Activated CD8-positive, alpha-beta T cell treated with anti-CD3 and anti-CD28 coated beads for 36 hours (primary cell): ENCODE measurements at regions not wholly inside any gene's neighbourhood (a gene's known extent, or its start where the extent isn't known, plus 50 kb on each side); places are given as distances from the start of the nearest gene placed in this dataset.

ENCODE experiments used
- ATAC-seq: fragments of 200-7000 bp; cut with Tn5 transposase; one replicate; pipeline ENCODE4 v1.10.0; 2021; ENCODE audit warnings: mild to moderate bottlenecking, moderate library complexity
- CTCF ChIA-PET: fragments of 350-600 bp; sonication (Branson Sonifier 250); formaldehyde crosslinking; loops from one replicate; lab custom pipeline; 2021; ENCODE audit warnings: antibody characterized with exemption; lab: Charles Lee
- POLR2A ChIA-PET: fragments of 350-600 bp; sonication (Branson Sonifier 250); formaldehyde crosslinking; loops from one replicate; lab custom pipeline; 2021; ENCODE audit warnings: antibody characterized with exemption; lab: Charles Lee
- DNase-seq: peaks from one replicate; pipeline ENCODE4 v3.0.0-alpha.2; 2020
- H3K27ac Mint-ChIP-seq: one replicate; pipeline ENCODE4 v1.8.0; 2021; ENCODE audit warnings: mild to moderate bottlenecking, mixed read lengths
- H3K27me3 Mint-ChIP-seq: one replicate; pipeline ENCODE4 v1.8.0; 2021; ENCODE audit warnings: mixed read lengths
- H3K36me3 Mint-ChIP-seq: one replicate; pipeline ENCODE4 v1.8.0; 2021; ENCODE audit warnings: low read depth, mixed read lengths
- H3K4me1 Mint-ChIP-seq: one replicate; pipeline ENCODE4 v1.8.0; 2021; ENCODE audit warnings: low read depth, mixed read lengths
- H3K4me3 Mint-ChIP-seq: one replicate; pipeline ENCODE4 v1.8.0; 2021; ENCODE audit warnings: mild to moderate bottlenecking, moderate library complexity, mixed read lengths
- H3K9me3 Mint-ChIP-seq: one replicate; pipeline ENCODE4 v1.8.0; 2021; ENCODE audit warnings: mixed read lengths
- intact Hi-C: fragments of 100-400 bp; cut with micrococcal nuclease; formaldehyde crosslinking; loops from one replicate; pipeline ENCODE4 v1.10.0; 2022
- TF ChIP-seq, protein P1 (sequence below): fragments of 200-600 bp; IDR thresholded peaks from one replicate; pipeline ENCODE4 v1.8.0; 2022; ENCODE audit warnings: antibody characterized with exemption, mild to moderate bottlenecking

DNA sequence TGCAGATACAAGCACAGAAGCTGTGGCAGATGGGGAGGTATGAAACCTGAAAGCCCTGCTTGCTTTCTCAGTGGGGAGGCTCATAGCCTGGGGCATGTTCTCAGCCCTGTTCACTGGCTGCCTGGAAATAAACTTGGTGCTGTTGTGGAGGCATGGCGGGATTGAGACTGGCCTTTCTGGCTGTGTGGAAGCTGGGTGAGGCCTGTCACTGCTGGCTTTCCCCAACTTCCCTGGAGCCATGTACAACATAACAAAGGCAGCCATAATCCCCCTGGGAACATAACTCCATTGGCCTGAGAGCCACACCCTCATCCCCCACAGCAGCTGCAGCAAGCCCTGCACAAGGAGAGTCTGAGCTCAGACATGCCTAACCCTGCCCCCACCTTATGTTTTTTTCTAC lies 237.7 kb upstream of the TLL1 start:
- TF ChIP-seq, protein P1, sequence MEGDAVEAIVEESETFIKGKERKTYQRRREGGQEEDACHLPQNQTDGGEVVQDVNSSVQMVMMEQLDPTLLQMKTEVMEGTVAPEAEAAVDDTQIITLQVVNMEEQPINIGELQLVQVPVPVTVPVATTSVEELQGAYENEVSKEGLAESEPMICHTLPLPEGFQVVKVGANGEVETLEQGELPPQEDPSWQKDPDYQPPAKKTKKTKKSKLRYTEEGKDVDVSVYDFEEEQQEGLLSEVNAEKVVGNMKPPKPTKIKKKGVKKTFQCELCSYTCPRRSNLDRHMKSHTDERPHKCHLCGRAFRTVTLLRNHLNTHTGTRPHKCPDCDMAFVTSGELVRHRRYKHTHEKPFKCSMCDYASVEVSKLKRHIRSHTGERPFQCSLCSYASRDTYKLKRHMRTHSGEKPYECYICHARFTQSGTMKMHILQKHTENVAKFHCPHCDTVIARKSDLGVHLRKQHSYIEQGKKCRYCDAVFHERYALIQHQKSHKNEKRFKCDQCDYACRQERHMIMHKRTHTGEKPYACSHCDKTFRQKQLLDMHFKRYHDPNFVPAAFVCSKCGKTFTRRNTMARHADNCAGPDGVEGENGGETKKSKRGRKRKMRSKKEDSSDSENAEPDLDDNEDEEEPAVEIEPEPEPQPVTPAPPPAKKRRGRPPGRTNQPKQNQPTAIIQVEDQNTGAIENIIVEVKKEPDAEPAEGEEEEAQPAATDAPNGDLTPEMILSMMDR: no peak
- CTCF ChIA-PET: interaction anchor here (1.3 kb wide), 1 partner anchor 142 kb away, joined by 3 read pairs; no protein-coding TSS in a partner anchor
- no peaks in the 10 kb centered on the region for H3K36me3 Mint-ChIP-seq
- intact Hi-C loops: no loop called here
- no peak overlapping the region for H3K4me3 Mint-ChIP-seq
- DNase-seq (no peak), ATAC-seq (no peak)
- H3K4me1 Mint-ChIP-seq: no peaks in the 10 kb centered on the region
- H3K9me3 Mint-ChIP-seq: no peaks in the 10 kb centered on the region
- H3K27ac Mint-ChIP-seq: no peak overlapping the region
- POLR2A ChIA-PET: no interaction called here
- no peaks in the 10 kb centered on the region for H3K27me3 Mint-ChIP-seq

DNA sequence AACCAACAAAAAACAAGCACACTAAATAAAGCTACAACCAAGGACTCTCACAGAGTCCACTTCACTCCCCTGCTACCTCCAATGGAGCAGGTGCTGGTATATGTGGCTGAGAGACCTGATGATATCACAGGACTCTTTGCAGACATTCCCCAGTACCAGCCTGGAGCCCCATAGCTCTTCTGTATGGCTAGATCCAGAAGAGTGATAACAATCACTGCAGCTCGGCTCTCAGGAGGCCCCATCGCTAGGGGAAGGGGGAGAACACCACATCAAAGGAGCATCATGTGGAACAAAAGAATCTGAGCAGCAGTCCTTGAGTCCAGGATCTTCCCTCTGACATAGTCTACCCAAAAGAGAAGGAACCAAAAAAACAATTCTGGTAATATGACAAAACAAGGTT lies 237.1 kb upstream of the TLL1 start:
- ChIA-PET CTCF (no interaction called here), POLR2A (no interaction called here)
- intact Hi-C loops: no loop called here
- Mint-ChIP-seq H3K36me3 (no peaks in the 10 kb centered on the region), H3K27me3 (no peaks in the 10 kb centered on the region), H3K9me3 (no peaks in the 10 kb centered on the region), H3K4me1 (no peaks in the 10 kb centered on the region), H3K27ac (no peak overlapping the region), H3K4me3 (no peak overlapping the region)
- TF ChIP-seq, protein P1: no peak
- DNase-seq: no peak
- no peak for ATAC-seq

DNA sequence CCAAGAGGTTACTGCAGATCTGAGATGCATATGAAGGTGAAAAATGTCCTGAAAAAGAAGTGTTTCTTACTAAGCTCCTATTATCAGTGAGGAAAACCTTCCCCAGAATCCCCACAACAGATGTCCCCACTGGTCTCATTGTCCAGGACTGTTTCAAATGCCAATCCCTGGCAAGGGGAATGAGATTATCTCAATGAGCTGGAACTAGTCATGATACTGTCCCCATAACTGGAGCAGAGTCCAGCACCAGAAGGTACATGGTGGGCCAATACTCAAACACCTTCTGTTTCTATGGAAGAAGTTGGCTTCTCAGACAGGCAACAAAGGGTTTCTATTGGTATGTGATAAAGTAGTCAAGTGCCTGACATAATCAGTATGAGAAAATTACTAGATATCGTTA lies 221.1 kb upstream of the TLL1 start:
- CTCF ChIA-PET: no interaction called here
- DNase-seq (no peak), ATAC-seq (no peak)
- H3K36me3 Mint-ChIP-seq: no peaks in the 10 kb centered on the region
- H3K4me1 Mint-ChIP-seq: no peaks in the 10 kb centered on the region
- no peaks in the 10 kb centered on the region for H3K27me3 Mint-ChIP-seq
- TF ChIP-seq, protein P1: no peak
- no peak overlapping the region for H3K4me3 Mint-ChIP-seq
- H3K27ac Mint-ChIP-seq: no peak overlapping the region
- POLR2A ChIA-PET: no interaction called here
- intact Hi-C loops: no loop called here
- H3K9me3 Mint-ChIP-seq: no peaks in the 10 kb centered on the region

DNA sequence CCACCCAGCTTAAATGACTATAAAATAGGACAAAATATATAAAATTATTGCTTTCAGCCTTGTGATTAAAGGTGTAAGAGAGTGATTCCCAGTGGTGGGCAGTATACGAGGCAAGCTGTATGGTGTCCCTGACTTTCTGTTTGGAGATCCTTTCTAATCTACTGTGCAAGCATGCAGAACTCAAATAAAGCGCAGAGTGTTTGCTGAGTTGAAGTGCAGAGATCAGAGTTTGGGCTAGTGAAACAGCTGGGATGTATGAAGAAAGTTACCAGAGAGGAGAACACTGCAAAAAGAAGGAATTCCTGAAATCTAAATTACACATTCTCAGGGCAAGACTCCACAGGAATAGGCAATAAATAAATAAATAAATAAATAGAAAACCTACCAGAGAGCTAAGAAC lies 218.5 kb upstream of the TLL1 start:
- H3K9me3 Mint-ChIP-seq: no peaks in the 10 kb centered on the region
- intact Hi-C loops: no loop called here
- CTCF ChIA-PET: no interaction called here

DNA sequence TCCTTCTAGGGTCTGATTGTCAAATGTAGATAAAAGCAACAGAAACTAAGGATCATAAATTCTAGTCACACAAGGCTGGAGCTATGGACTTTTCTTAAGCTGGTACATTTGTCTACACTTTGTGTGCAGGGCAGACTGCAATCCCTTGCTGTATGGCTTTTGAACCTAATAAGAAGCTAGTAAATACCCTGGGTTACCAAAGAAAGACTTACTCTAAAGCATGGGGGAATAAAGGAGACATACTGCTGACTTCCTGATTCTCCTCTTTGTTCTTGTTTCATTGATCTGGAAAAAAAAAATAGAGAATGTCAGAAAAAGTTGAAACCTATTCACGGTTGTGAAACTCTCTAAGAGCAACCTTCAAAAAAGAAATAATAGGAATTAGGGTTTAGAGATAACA lies 216.6 kb upstream of the TLL1 start:
- Mint-ChIP-seq H3K27ac (no peak overlapping the region), H3K9me3 (no peaks in the 10 kb centered on the region), H3K27me3 (no peaks in the 10 kb centered on the region), H3K4me1 (no peaks in the 10 kb centered on the region), H3K4me3 (no peak overlapping the region), H3K36me3 (no peaks in the 10 kb centered on the region)
- intact Hi-C loops: no loop called here
- DNase-seq (no peak), ATAC-seq (no peak)
- TF ChIP-seq, protein P1: no peak
- ChIA-PET CTCF (no interaction called here), POLR2A (no interaction called here)

More for the DNA sequence above, 218.5 kb upstream of the TLL1 start:
- DNase-seq (no peak), ATAC-seq (no peak)
- no peaks in the 10 kb centered on the region for H3K36me3 Mint-ChIP-seq
- no peaks in the 10 kb centered on the region for H3K27me3 Mint-ChIP-seq
- H3K27ac Mint-ChIP-seq: no peak overlapping the region
- TF ChIP-seq, protein P1: no peak
- POLR2A ChIA-PET: no interaction called here
- no peak overlapping the region for H3K4me3 Mint-ChIP-seq
- H3K4me1 Mint-ChIP-seq: no peaks in the 10 kb centered on the region
